ENCODE measurements at regions not wholly inside any gene's neighbourhood (a gene's known extent, or its start where the extent isn't known, plus 50 kb on each side); places are given as distances from the start of the nearest gene placed in this dataset.

DNA sequence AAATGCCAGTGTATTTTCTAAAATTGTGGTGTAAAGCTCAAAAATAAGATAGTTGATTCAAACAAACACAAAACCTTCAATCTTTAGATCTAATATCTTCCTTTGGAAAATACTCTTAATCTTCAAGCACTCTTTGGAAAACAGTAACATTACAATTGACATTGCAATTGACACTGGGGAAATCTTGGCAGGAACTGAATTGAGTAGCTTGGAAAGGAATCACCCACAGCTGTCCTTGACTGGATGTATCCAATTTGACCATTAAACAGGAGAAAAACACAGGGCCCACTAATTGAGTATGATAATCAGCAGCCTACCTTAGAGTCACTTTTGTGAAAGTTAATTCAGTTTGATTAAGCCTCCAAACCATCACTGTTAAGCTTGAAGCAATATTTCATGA is 776.7 kb downstream of the DTWD2 start:
- TF ChIP-seq ZNF274 (IDR thresholded peaks at IDR 0.05; ENCODE audit: low read depth, low read length), result no peak
- H3K4me3 ChIP-seq (ENCODE audit: low read length), result no peak overlapping the region

DNA sequence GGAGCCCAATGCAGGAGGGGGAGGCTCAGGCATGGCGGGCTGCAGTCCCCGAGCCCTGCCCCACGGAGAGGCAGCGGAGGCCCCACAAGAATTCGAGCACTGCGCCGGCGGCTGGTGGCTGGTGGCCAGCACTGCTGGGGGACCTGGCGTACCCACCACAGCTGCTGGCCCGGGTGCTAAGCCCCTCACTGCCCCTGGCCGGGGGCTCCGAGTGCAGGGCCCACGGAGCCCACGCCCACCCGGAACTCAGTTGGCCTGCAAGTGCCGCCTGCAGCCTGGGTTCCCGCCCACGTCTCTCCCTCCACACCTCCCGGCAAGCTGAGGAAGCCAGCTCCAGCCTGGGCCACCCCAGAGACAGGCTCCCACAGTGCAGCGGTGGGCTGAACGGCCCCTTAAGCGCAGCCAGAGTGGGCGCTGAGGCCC is 780.3 kb downstream of the DTWD2 start:
- TF ChIP-seq ZNF274 (IDR thresholded peaks at IDR 0.05; ENCODE audit: low read depth, low read length), result no peak
- no peak overlapping the region for H3K4me3 ChIP-seq (ENCODE audit: low read length)

DNA sequence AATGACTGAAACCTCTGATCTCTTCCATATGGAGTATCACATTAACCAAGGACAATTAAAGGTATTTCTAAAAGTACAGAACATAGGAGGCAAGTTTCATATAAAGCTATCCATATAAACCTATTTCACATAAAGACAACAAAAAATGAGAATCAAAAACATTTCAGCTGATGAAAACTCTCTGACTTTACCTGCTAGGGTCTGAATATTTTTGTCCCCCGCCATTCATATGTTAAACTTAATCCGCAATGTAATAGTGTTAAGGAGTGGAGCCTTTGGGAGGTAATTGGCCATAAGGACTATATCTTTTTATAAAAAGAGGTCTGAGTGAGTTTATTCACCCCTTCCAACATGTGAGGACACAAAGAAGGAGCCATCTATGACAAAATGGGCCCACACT is 788.5 kb downstream of the DTWD2 start:
- TF ChIP-seq ZNF274 (IDR thresholded peaks at IDR 0.05; ENCODE audit: low read depth, low read length), result no peak
- no peak overlapping the region for H3K4me3 ChIP-seq (ENCODE audit: low read length)

DNA sequence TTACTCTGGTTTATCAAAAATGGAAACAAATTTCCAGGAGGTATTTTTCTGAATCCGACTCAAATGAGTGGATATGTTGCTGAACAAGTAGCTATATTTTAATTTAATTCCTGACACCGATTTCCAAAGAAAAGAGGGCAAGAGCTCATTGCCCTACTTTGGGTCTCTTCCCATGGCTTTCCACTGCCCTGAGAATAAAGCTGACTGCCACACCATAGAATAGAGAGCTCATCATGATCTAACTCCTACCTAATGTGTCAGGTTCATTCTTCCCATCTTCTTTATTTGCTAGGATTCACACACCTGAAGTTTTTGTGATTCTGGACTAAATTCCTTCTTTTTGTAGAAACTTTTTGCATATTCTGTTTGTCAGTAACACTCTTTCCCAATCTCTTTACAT is 792.1 kb downstream of the DTWD2 start:
- TF ChIP-seq ZNF274 (IDR thresholded peaks at IDR 0.05; ENCODE audit: low read depth, low read length), result no peak
- H3K4me3 ChIP-seq (ENCODE audit: low read length), result no peak overlapping the region

DNA sequence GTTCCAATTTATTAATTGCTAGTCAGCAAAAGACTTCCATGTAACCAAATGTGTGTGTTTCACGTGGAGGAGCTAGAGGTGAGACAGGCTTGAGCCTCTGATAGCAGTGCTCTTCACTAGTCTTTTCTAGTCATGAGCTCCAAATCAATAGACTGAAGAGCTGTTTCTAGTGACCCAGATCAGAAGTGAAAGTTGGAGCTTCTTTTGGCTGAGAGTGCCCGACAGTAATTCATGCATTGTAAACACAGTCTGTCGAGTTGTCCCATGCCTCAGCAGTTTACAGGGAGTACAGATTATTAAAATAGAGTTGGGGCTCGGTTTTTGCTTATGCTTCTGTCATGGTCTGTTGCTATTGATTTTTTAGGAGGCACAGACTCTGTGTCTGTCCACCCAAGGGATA is 793.1 kb downstream of the DTWD2 start:
- no peak for TF ChIP-seq ZNF274 (IDR thresholded peaks at IDR 0.05; ENCODE audit: low read depth, low read length)
- H3K4me3 ChIP-seq (ENCODE audit: low read length), result no peak overlapping the region

GRCh38 chr5:118193194-118193905 is 795.0 kb downstream of the DTWD2 start:
- no peak overlapping the region for H3K4me3 ChIP-seq (ENCODE audit: low read length)
- TF ChIP-seq ZNF274 (IDR thresholded peaks at IDR 0.05; ENCODE audit: low read depth, low read length), result no peak

DNA sequence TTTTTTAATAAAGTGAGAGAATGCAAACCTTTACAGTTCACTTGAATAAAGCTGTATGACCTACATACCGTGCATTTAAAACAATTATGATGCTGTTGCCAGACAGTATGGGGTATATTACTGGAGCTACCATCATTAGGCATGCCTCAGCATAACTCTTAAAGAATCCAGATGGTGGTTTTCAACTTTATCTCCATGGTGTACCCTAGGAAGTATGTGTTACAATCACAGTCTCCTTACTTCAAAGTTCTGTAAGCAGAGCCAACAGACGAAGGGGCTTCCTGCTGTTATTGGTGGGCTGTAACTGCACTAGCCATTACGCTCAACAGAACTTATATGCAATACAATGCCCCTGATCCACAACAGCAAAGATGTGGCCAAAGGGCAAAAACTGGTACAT is 803.3 kb downstream of the DTWD2 start:
- no peak overlapping the region for H3K4me3 ChIP-seq (ENCODE audit: low read length)
- no peak for TF ChIP-seq ZNF274 (IDR thresholded peaks at IDR 0.05; ENCODE audit: low read depth, low read length)

DNA sequence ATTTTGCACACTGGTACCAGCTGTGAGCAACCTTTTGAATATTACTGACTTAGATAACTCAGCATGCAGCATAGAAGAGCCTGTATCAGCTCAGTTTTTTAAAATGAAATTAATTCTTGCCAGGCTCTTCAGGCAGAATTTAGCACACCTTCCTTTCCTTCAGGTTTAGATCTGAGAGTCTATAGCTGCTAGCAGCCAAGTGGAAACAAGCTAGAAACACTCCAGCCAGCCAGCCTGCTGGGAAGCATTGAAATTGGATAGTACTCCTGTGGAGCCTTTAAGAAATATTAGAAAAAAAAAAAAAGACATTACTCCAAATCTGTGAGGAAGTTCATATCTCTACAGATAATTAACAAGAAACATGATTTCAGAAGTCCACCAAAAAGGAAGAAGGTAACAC is 812.2 kb downstream of the DTWD2 start:
- H3K4me3 ChIP-seq (ENCODE audit: low read length), result no peak overlapping the region
- TF ChIP-seq ZNF274 (IDR thresholded peaks at IDR 0.05; ENCODE audit: low read depth, low read length), result no peak

DNA sequence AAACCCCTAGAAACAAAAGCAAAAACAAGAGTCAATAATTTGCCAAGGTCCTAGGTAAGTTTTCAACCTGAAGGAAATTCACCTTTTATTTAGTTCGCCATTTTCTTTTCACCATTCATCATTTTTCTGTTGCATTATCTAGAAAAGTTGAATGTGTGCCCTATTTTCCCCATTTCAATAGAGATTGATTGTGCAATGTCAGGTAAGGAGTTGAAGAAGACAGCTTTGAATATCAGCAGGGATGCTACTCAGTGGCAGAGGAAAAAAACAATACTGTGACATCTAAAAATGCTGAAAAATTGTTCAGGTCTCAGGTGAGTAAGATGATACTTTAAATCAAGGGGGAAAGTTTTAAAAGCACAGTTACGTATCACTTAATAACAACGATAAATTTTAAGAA is 813.7 kb downstream of the DTWD2 start:
- no peak overlapping the region for H3K4me3 ChIP-seq (ENCODE audit: low read length)
- TF ChIP-seq ZNF274 (IDR thresholded peaks at IDR 0.05; ENCODE audit: low read depth, low read length), result no peak

DNA sequence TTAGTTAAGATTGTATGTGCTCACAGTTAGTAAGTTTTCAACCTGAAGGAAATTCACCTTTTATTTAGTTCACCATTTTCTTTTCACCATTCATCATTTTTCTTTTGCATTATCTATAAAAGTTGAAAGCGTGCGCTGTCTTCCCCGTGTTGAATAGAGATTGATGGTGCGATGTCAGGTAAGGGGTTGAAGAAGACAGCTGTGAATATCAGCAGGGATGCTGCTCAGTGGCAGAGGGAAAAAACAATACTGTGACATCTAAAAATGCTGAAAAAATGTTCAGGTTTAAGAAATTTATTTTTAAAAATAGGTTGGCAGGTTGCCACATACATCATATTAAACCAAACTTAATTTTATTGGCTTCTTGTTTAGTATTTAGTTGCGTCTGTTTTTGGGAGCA is 815.0 kb downstream of the DTWD2 start:
- no peak overlapping the region for H3K4me3 ChIP-seq (ENCODE audit: low read length)
- TF ChIP-seq ZNF274 (IDR thresholded peaks at IDR 0.05; ENCODE audit: low read depth, low read length), result no peak

- no peak overlapping the region for H3K4me3 ChIP-seq (ENCODE audit: low read length)
- TF ChIP-seq ZNF274 (IDR thresholded peaks at IDR 0.05; ENCODE audit: low read depth, low read length), result no peak
Observed at GRCh38 chr5:118165619-118166018, 822.7 kb downstream of the DTWD2 start.

GRCh38 chr5:118156181-118156580 is 832.2 kb downstream of the DTWD2 start:
- TF ChIP-seq ZNF274 (IDR thresholded peaks at IDR 0.05; ENCODE audit: low read depth, low read length), result no peak
- no peak overlapping the region for H3K4me3 ChIP-seq (ENCODE audit: low read length)

GRCh38 chr5:118146824-118147223 is 841.5 kb downstream of the DTWD2 start:
- H3K4me3 ChIP-seq (ENCODE audit: low read length), result no peak overlapping the region
- no peak for TF ChIP-seq ZNF274 (IDR thresholded peaks at IDR 0.05; ENCODE audit: low read depth, low read length)

- no peak for TF ChIP-seq ZNF274 (IDR thresholded peaks at IDR 0.05; ENCODE audit: low read depth, low read length)
- no peak overlapping the region for H3K4me3 ChIP-seq (ENCODE audit: low read length)
Observed at GRCh38 chr5:118144540-118144939, 843.8 kb downstream of the DTWD2 start.

GRCh38 chr5:118139361-118139760 is 849.0 kb downstream of the DTWD2 start:
- no peak overlapping the region for H3K4me3 ChIP-seq (ENCODE audit: low read length)
- TF ChIP-seq ZNF274 (IDR thresholded peaks at IDR 0.05; ENCODE audit: low read depth, low read length), result no peak

- TF ChIP-seq ZNF274 (IDR thresholded peaks at IDR 0.05; ENCODE audit: low read depth, low read length), result no peak
- H3K4me3 ChIP-seq (ENCODE audit: low read length), result no peak overlapping the region
Observed at GRCh38 chr5:118126159-118126558, 862.2 kb downstream of the DTWD2 start.

Data from GM08714 (cell line).